K562 (cell line): ENCODE measurements at regions not wholly inside any gene's neighbourhood (a gene's known extent, or its start where the extent isn't known, plus 50 kb on each side); places are given as distances from the start of the nearest gene placed in this dataset.
"Not testable (repeated sequence)": the region's sequence is repeated elsewhere in the genome, so short reads cannot be mapped to it uniquely, and the experiment has no call there.

ENCODE experiments used
- POLR2A ChIP-seq: fragments of 450-650 bp; conservative IDR thresholded peaks from 2 replicates; pipeline ENCODE4 v1.6.1; 2016
- POLR2AphosphoS5 ChIP-seq: IDR thresholded peaks from 2 replicates; pipeline ENCODE4 v1.6.1; 2011; ENCODE audit warnings: mild to moderate bottlenecking, low read depth, low read length, moderate library complexity; ENCODE audit not compliant: control insufficient read depth, insufficient read depth
- TAF1 ChIP-seq: IDR thresholded peaks from 2 replicates; pipeline ENCODE4 v1.6.1; 2011; ENCODE audit warnings: mild to moderate bottlenecking, low read length, moderate library complexity; ENCODE audit not compliant: insufficient read depth, control insufficient read depth, severe bottlenecking; ENCODE audit errors: extremely low read depth
- ZNF644 ChIP-seq: fragments of 200-800 bp; sonication (Bioruptor generic); IDR thresholded peaks from 2 replicates; pipeline ENCODE4 v1.6.1; 2016; ENCODE audit warnings: low read depth, missing genetic modification characterization, missing compliant biosample characterization
- TF ChIP-seq, protein P1 (sequence below), 3 experiments: IDR thresholded peaks in 2 of 3; conservative IDR thresholded peaks in 1 of 3; 2 replicates each; pipeline ENCODE4 v1.5.1; 2011 to 2012; ENCODE audit warnings: low read length in 3 of 3, mild to moderate bottlenecking in 3 of 3, control low read depth in 2 of 3, improper control_type of control experiment in 1 of 3, inconsistent platforms in 1 of 3, low read depth in 1 of 3, mixed read lengths in 1 of 3, moderate library complexity in 1 of 3; ENCODE audit not compliant: insufficient read depth in 2 of 3
- TF ChIP-seq, protein P2 (sequence below), 2 experiments: fragments of 450-650 bp; IDR thresholded peaks; 2 replicates each; pipeline ENCODE4 v1.6.1; 2016; ENCODE audit warnings: mild to moderate bottlenecking in 2 of 2, borderline replicate concordance in 1 of 2, low read depth in 1 of 2, moderate library complexity in 1 of 2
- TF ChIP-seq, protein P3 (sequence below), 3 experiments: fragments of 200-800 bp in 1 of 3; sonication (Bioruptor generic) in 1 of 3; sonication (generic) in 1 of 3; formaldehyde crosslinking in 1 of 3; IDR thresholded peaks; 2 replicates each; pipeline versions ENCODE4 v1.6.1 to v1.8.0; 2016 to 2022; ENCODE audit warnings: mild to moderate bottlenecking in 2 of 3, missing compliant biosample characterization in 2 of 3, missing genetic modification characterization in 2 of 3, missing genetic modification reagents in 1 of 3

DNA sequence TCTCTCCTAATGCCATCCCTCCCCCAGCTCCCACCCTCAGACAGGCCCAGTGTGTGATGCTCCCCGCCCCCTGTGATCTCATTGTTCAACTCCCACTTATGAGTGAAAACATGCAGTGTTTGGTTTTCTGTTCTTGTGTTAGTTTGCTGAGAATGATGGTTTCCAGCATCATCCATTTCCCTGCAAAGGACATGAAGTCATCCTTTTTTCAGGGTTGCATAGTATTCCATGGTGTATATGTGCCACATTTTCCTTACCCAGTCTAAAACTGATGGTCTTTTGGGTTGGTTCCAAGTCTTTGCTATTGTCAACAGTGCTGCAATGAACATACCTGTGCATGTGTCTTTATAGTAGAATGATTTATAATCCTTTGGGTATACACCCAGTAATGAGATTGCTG is 89.3 kb upstream of the WDR75 start:
- not testable (repeated sequence) for TF ChIP-seq ZNF644 (tag); TAF1; POLR2A; POLR2AphosphoS5
- TF ChIP-seq, protein P1, sequence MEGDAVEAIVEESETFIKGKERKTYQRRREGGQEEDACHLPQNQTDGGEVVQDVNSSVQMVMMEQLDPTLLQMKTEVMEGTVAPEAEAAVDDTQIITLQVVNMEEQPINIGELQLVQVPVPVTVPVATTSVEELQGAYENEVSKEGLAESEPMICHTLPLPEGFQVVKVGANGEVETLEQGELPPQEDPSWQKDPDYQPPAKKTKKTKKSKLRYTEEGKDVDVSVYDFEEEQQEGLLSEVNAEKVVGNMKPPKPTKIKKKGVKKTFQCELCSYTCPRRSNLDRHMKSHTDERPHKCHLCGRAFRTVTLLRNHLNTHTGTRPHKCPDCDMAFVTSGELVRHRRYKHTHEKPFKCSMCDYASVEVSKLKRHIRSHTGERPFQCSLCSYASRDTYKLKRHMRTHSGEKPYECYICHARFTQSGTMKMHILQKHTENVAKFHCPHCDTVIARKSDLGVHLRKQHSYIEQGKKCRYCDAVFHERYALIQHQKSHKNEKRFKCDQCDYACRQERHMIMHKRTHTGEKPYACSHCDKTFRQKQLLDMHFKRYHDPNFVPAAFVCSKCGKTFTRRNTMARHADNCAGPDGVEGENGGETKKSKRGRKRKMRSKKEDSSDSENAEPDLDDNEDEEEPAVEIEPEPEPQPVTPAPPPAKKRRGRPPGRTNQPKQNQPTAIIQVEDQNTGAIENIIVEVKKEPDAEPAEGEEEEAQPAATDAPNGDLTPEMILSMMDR (IDR thresholded peaks at IDR 0.05 in 2 of 3, conservative IDR thresholded peaks at IDR 0.05 in 1 of 3; ENCODE audit: insufficient read depth in 2 of 3, low read depth in 1 of 3, low read length in 3 of 3), result not testable (repeated sequence)
- TF ChIP-seq, protein P2, sequence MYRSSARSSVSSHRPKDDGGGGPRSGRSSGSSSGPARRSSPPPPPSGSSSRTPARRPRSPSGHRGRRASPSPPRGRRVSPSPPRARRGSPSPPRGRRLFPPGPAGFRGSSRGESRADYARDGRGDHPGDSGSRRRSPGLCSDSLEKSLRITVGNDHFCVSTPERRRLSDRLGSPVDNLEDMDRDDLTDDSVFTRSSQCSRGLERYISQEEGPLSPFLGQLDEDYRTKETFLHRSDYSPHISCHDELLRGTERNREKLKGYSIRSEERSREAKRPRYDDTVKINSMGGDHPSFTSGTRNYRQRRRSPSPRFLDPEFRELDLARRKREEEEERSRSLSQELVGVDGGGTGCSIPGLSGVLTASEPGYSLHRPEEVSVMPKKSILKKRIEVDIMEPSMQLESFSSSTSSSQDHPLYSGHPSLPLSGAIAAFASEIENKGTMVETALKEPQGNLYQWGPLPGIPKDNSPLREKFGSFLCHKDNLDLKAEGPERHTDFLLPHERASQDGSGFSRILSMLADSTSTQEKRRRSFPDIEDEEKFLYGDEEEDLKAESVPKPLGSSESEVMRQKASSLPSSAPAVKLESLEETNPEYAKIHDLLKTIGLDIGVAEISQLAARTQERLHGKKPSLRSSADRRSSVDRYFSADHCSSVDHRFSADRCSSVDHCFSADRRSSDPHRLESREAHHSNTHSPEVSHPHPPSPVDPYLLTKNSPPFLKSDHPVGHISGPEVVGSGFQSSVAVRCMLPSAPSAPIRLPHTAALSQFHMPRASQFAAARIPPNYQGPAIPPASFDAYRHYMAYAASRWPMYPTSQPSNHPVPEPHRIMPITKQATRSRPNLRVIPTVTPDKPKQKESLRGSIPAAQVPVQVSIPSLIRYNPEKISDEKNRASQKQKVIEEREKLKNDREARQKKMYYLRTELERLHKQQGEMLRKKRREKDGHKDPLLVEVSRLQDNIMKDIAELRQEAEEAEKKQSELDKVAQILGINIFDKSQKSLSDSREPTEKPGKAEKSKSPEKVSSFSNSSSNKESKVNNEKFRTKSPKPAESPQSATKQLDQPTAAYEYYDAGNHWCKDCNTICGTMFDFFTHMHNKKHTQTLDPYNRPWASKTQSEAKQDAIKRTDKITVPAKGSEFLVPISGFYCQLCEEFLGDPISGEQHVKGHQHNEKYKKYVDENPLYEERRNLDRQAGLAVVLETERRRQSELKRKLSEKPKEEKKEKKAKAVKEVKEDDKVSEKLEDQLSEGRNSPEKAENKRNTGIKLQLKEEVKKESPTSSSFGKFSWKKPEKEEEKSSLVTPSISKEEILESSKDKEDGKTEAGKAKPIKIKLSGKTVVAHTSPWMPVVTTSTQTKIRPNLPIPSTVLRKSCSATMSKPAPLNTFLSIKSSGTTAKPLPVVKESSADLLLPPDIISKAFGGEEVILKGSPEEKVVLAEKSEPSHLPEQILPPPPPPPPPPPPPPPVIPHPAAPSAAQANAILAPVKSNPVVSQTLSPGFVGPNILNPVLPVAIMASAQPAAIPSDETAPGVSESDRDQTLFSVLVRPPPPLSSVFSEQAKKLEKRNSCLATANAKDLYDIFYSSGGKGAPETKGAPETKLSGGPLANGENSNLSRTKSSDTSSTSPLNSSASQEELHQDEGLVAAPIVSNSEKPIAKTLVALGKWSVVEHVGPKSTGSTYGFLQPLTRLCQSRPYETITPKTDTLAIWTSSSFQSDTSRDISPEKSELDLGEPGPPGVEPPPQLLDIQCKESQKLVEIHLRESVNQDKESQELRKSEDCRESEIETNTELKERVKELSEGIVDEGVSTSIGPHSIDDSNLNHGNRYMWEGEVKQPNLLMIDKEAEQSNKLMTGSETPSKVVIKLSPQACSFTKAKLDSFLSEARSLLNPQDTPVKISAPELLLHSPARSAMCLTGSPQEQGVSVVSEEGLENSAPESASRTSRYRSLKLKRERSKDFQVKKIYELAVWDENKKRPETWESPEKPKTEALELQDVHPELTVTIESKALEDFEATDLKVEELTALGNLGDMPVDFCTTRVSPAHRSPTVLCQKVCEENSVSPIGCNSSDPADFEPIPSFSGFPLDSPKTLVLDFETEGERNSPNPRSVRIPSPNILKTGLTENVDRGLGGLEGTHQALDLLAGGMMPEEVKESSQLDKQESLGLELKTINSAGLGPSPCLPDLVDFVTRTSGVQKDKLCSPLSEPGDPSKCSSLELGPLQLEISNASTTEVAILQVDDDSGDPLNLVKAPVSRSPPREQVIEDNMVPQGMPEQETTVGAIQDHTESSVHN (IDR thresholded peaks at IDR 0.05; ENCODE audit: borderline replicate concordance in 1 of 2, low read depth in 1 of 2), result not testable (repeated sequence)
- TF ChIP-seq, protein P3, sequence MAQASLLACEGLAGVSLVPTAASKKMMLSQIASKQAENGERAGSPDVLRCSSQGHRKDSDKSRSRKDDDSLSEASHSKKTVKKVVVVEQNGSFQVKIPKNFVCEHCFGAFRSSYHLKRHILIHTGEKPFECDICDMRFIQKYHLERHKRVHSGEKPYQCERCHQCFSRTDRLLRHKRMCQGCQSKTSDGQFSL (CRISPR knock-in tag; IDR thresholded peaks at IDR 0.05), result not testable (repeated sequence)
- TF ChIP-seq, protein P3 (tag; IDR thresholded peaks at IDR 0.05), result not testable (repeated sequence)
